GM18505 (cell line): ENCODE measurements at regions not wholly inside any gene's neighbourhood (a gene's known extent, or its start where the extent isn't known, plus 50 kb on each side); places are given as distances from the start of the nearest gene placed in this dataset.

Experiments used
- ATAC-seq: cut with Tn5 transposase; IDR thresholded peaks from one replicate; pipeline ENCODE4 v1.9.1; 2021; ENCODE audit not compliant: unreplicated experiment
- POLR2A ChIP-seq: IDR thresholded peaks from 4 replicates; pipeline ENCODE4 v1.6.1; 2011; ENCODE audit warnings: borderline replicate concordance; ENCODE audit not compliant: insufficient read depth, insufficient read length; ENCODE audit errors: extremely low read depth

- ATAC-seq = no peak
- TF ChIP-seq POLR2A = no peak
These were observed 437.1 kb downstream of the DCDC2C start for GRCh38 chr2:4140281-4140970.

- no peak for ATAC-seq
- no peak for TF ChIP-seq POLR2A
These were observed 441.4 kb downstream of the DCDC2C start for GRCh38 chr2:4144731-4145130.

- no peak for ATAC-seq
- no peak for TF ChIP-seq POLR2A
These were observed 448.1 kb downstream of the DCDC2C start for GRCh38 chr2:4151521-4151920.

GRCh38 chr2:4152051-4152450 lies 448.7 kb downstream of the DCDC2C start:
- TF ChIP-seq POLR2A = no peak
- no peak for ATAC-seq

GRCh38 chr2:4168834-4169233 lies 465.5 kb downstream of the DCDC2C start:
- TF ChIP-seq POLR2A = no peak
- ATAC-seq = no peak

- TF ChIP-seq POLR2A = no peak
- ATAC-seq = no peak
These were observed 471.4 kb downstream of the DCDC2C start for GRCh38 chr2:4174796-4175195.

GRCh38 chr2:4175343-4175742 lies 472.0 kb downstream of the DCDC2C start:
- no peak for ATAC-seq

GRCh38 chr2:4180631-4181030 lies 477.3 kb downstream of the DCDC2C start:
- TF ChIP-seq POLR2A = no peak
- ATAC-seq = no peak

More at GRCh38 chr2:4175343-4175742, 472.0 kb downstream of the DCDC2C start:
- no peak for TF ChIP-seq POLR2A

- no peak for TF ChIP-seq POLR2A
- ATAC-seq = no peak
These were observed 477.7 kb downstream of the DCDC2C start for GRCh38 chr2:4181062-4181461.

GRCh38 chr2:4188561-4188960 lies 485.2 kb downstream of the DCDC2C start:
- no peak for TF ChIP-seq POLR2A
- no peak for ATAC-seq

GRCh38 chr2:4190548-4190947 lies 487.2 kb downstream of the DCDC2C start:
- no peak for ATAC-seq
- TF ChIP-seq POLR2A = no peak

- no peak for TF ChIP-seq POLR2A
- ATAC-seq = no peak
These were observed 488.7 kb downstream of the DCDC2C start for GRCh38 chr2:4192119-4192518.

GRCh38 chr2:4214444-4215205 lies 511.2 kb downstream of the DCDC2C start:
- ATAC-seq = no peak
- TF ChIP-seq POLR2A = no peak

- ATAC-seq = no peak
- no peak for TF ChIP-seq POLR2A
These were observed 514.4 kb downstream of the DCDC2C start for GRCh38 chr2:4217737-4218136.
